ENCODE measurements at regions not wholly inside any gene's neighbourhood (a gene's known extent, or its start where the extent isn't known, plus 50 kb on each side); places are given as distances from the start of the nearest gene placed in this dataset.
A peak's percentile ranks its signal among the peaks of the same experiment; 100 is the strongest.

DNA sequence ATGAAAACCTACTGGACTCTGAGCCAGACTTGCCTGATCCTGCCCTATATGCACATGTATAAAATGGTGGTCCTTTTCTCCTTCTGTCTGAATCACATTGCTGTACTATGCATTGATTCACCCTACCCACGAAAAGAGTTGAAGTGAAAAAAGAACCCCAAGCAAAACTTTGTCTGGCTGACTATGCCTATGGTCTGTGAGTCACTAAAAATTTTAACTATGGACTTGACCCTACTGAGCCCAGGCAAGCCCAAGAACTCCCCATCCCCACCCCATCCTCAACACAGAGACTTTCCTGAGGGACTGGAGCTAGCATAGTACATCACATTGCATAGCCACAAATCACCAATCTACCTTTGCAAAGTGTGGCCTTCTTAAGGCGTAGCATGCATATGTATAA lies 116.6 kb upstream of the TENM3 start:
- ATAC-seq: no peak
- no peaks in the 10 kb centered on the region for H3K4me1 ChIP-seq
- no peak for DNase-seq
- intact Hi-C loops (cut with DNase I): no loop called here
- H3K4me3 ChIP-seq: no peak overlapping the region
- no peak overlapping the region for H3K27ac ChIP-seq
- H3K36me3 ChIP-seq: no peaks in the 10 kb centered on the region
- TF ChIP-seq, protein P1, sequence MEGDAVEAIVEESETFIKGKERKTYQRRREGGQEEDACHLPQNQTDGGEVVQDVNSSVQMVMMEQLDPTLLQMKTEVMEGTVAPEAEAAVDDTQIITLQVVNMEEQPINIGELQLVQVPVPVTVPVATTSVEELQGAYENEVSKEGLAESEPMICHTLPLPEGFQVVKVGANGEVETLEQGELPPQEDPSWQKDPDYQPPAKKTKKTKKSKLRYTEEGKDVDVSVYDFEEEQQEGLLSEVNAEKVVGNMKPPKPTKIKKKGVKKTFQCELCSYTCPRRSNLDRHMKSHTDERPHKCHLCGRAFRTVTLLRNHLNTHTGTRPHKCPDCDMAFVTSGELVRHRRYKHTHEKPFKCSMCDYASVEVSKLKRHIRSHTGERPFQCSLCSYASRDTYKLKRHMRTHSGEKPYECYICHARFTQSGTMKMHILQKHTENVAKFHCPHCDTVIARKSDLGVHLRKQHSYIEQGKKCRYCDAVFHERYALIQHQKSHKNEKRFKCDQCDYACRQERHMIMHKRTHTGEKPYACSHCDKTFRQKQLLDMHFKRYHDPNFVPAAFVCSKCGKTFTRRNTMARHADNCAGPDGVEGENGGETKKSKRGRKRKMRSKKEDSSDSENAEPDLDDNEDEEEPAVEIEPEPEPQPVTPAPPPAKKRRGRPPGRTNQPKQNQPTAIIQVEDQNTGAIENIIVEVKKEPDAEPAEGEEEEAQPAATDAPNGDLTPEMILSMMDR (IDR thresholded peaks at IDR 0.05): no peak
- H3K9me3 ChIP-seq: no peaks in the 10 kb centered on the region
- no peaks in the 10 kb centered on the region for H3K27me3 ChIP-seq

GRCh38 chr4:182133033-182133432 lies 110.2 kb upstream of the TENM3 start:
- no peaks in the 10 kb centered on the region for H3K4me1 ChIP-seq
- H3K9me3 ChIP-seq: no peaks in the 10 kb centered on the region
- TF ChIP-seq, protein P1 (IDR thresholded peaks at IDR 0.05): no peak
- H3K4me3 ChIP-seq: no peak overlapping the region
- DNase-seq: no peak
- peaks cover 6% of the 10 kb centered on the region for H3K27me3 ChIP-seq
- ATAC-seq: no peak
- no peak overlapping the region for H3K27ac ChIP-seq
- intact Hi-C loops (cut with DNase I): no loop called here
- H3K36me3 ChIP-seq: no peaks in the 10 kb centered on the region

GRCh38 chr4:182134261-182134660 lies 108.9 kb upstream of the TENM3 start:
- Histone ChIP-seq H3K27me3 (peaks cover 11% of the 10 kb centered on the region), H3K27ac (no peak overlapping the region), H3K4me1 (no peaks in the 10 kb centered on the region), H3K9me3 (no peaks in the 10 kb centered on the region), H3K36me3 (no peaks in the 10 kb centered on the region), H3K4me3 (no peak overlapping the region)
- DNase-seq: no peak
- intact Hi-C loops (cut with DNase I): no loop called here
- no peak for ATAC-seq
- TF ChIP-seq, protein P1 (IDR thresholded peaks at IDR 0.05): no peak

DNA sequence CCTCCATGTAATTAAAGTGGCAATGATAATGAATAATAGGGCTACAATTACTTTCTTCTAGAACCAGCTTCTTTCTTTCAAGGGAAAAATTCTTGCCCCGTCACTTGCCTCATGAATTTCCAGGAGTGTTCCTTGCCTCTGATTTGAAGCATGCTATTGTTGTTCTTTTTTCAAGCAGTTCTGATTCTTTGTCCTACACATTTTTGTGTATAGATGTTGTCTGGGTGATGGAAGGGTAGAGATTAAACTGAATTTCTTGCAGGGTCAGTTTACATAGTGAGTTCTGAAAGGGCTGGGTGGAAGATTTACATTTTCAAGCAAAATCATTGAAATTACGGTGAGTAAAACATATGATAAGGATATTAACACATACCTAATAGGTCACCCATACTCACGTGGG lies 107.0 kb upstream of the TENM3 start:
- Histone ChIP-seq H3K4me1 (no peaks in the 10 kb centered on the region), H3K27me3 (peaks cover 29% of the 10 kb centered on the region), H3K9me3 (no peaks in the 10 kb centered on the region), H3K4me3 (no peak overlapping the region), H3K27ac (no peak overlapping the region), H3K36me3 (no peaks in the 10 kb centered on the region)
- TF ChIP-seq, protein P1 (IDR thresholded peaks at IDR 0.05): no peak
- ATAC-seq (no peak), DNase-seq (no peak)
- intact Hi-C loops (cut with DNase I): no loop called here

DNA sequence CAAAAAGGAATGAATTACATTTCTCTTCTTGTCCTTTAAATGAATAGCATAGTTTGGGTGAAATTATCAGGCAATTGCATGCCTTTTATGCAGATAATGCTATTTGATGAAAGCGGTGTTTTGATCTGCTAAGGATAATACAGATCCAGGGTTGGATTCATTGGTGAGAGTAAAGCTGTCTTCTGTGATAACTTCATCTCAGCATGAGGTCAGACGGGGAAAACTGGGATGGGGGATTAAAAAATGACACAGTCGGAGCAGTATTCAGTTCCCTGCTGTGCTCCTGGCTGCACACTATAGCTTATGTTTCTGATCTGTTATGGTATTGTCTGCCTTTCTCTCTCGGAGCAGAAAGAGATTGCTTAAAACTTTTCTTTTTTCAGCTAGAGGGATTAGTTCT lies 105.9 kb upstream of the TENM3 start:
- TF ChIP-seq, protein P1 (IDR thresholded peaks at IDR 0.05): no peak
- Histone ChIP-seq H3K36me3 (no peaks in the 10 kb centered on the region), H3K9me3 (no peaks in the 10 kb centered on the region), H3K27me3 (peaks cover 39% of the 10 kb centered on the region), H3K27ac (no peak overlapping the region), H3K4me3 (no peak overlapping the region), H3K4me1 (peaks cover 3% of the 10 kb centered on the region)
- DNase-seq (no peak), ATAC-seq (no peak)
- intact Hi-C loops (cut with DNase I): no loop called here

DNA sequence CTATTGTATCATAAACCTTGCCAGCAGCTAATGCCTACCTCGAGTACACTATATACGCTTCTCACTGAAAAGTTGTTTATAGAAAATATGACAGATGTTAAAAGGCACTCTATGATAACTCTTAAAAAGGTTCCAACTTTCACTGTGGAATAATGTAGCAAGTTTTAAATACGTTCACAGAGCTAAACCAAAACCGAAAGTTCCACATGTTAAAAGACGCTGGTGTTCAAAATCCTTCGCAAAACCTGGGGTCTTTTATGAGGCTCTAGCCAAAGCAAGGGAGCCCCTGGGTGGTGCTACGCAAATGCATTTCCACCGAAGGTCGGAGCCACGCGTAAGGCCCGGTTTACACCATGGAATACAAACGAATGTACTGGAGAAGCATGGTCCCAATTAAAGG lies 103.7 kb upstream of the TENM3 start:
- ATAC-seq (no peak), DNase-seq (no peak)
- intact Hi-C loops (cut with DNase I): no loop called here
- Histone ChIP-seq H3K4me3 (peak overlapping the region; percentile 21), H3K9me3 (no peaks in the 10 kb centered on the region), H3K27me3 (peaks cover 59% of the 10 kb centered on the region), H3K36me3 (no peaks in the 10 kb centered on the region), H3K4me1 (peaks cover 12% of the 10 kb centered on the region), H3K27ac (no peak overlapping the region)
- TF ChIP-seq, protein P1 (IDR thresholded peaks at IDR 0.05): no peak
